Liver (tissue), 3 donors: ENCODE measurements at regions not wholly inside any gene's neighbourhood (a gene's known extent, or its start where the extent isn't known, plus 50 kb on each side); places are given as distances from the start of the nearest gene placed in this dataset.

Experiments
- CTCF ChIP-seq: fragments of 150-350 bp; IDR thresholded peaks from 2 replicates; pipeline ENCODE4 v1.5.1; 2017; ENCODE audit warnings: improper control_type of control experiment, low read depth, low read length; ENCODE audit not compliant: missing input control
- HNF4A ChIP-seq, 2 donors: conservative IDR thresholded peaks; 2 replicates each; pipeline ENCODE4 v1.6.1; 2016; ENCODE audit warnings: antibody characterized with exemption in 2 of 2, mild to moderate bottlenecking in 2 of 2
- MAX ChIP-seq: IDR thresholded peaks from 2 replicates; pipeline ENCODE4 v1.6.1; 2016; ENCODE audit warnings: antibody characterized with exemption
- REST ChIP-seq: IDR thresholded peaks from 2 replicates; pipeline ENCODE4 v1.6.1; 2016; ENCODE audit warnings: antibody characterized with exemption, mild to moderate bottlenecking
- SP1 ChIP-seq: IDR thresholded peaks from 2 replicates; pipeline ENCODE4 v1.6.1; 2018; ENCODE audit warnings: antibody characterized with exemption, mild to moderate bottlenecking
- donor health status: healthy.
- donor health status: healthy.

GRCh38 chr13:49858178-49858856 lies 65.8 kb upstream of the KPNA3 start:
- TF ChIP-seq CTCF (no peak), MAX (peak; percentile 78), SP1 (peak; percentile 97), HNF4A (conservative IDR thresholded peaks at IDR 0.05) (peak; percentile 81 to 88), REST (peak; percentile 43)
